AG04449 (cell line): ENCODE measurements at regions not wholly inside any gene's neighbourhood (a gene's known extent, or its start where the extent isn't known, plus 50 kb on each side); places are given as distances from the start of the nearest gene placed in this dataset.
"Not testable (repeated sequence)": the region's sequence is repeated elsewhere in the genome, so short reads cannot be mapped to it uniquely, and the experiment has no call there.

ENCODE experiments used
- CTCF ChIA-PET: fragments of 350-600 bp; formaldehyde crosslinking; extraction: SDS; loops from one replicate; lab custom pipeline; 2021; ENCODE audit warnings: antibody characterized with exemption; lab: Yijun Ruan, JAX
- POLR2A ChIA-PET: fragments of 400-600, 350-600 bp; formaldehyde crosslinking; extraction: SDS; loops from one replicate; lab custom pipeline; 2020; ENCODE audit warnings: antibody characterized with exemption, inconsistent platforms; lab: Yijun Ruan, JAX
- DNase-seq: peaks from one replicate; pipeline ENCODE4 v3.0.0-alpha.2; 2010; ENCODE audit warnings: low read depth, low spot score
- H3K4me3 ChIP-seq: 2 replicates; pipeline ENCODE4 v1.5.1; 2011; ENCODE audit warnings: low read depth, mild to moderate bottlenecking, control low read depth, low read length
- TF ChIP-seq, protein P1 (sequence below): IDR thresholded peaks from one replicate; pipeline ENCODE4 v1.5.1; 2011; ENCODE audit warnings: mild to moderate bottlenecking, moderate library complexity, low read length, control low read depth, inconsistent platforms; ENCODE audit not compliant: insufficient read depth; ENCODE audit errors: missing control alignments

- ChIA-PET CTCF (interaction anchor here (0.7 to 1.9 kb wide), 2 partner anchors 10 to 30 kb away, joined by 3 to 6 read pairs; no protein-coding TSS in a partner anchor), POLR2A (interaction anchor here (0.6 kb wide), 1 partner anchor 285 kb away, joined by 3 read pairs; no protein-coding TSS in a partner anchor)
- DNase-seq: no peak
- no peak overlapping the region for H3K4me3 ChIP-seq
- TF ChIP-seq, protein P1, sequence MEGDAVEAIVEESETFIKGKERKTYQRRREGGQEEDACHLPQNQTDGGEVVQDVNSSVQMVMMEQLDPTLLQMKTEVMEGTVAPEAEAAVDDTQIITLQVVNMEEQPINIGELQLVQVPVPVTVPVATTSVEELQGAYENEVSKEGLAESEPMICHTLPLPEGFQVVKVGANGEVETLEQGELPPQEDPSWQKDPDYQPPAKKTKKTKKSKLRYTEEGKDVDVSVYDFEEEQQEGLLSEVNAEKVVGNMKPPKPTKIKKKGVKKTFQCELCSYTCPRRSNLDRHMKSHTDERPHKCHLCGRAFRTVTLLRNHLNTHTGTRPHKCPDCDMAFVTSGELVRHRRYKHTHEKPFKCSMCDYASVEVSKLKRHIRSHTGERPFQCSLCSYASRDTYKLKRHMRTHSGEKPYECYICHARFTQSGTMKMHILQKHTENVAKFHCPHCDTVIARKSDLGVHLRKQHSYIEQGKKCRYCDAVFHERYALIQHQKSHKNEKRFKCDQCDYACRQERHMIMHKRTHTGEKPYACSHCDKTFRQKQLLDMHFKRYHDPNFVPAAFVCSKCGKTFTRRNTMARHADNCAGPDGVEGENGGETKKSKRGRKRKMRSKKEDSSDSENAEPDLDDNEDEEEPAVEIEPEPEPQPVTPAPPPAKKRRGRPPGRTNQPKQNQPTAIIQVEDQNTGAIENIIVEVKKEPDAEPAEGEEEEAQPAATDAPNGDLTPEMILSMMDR: no peak
Observed at GRCh38 chr1:244302876-244303609, 148.7 kb downstream of the ADSS2 start.

GRCh38 chr1:244303610-244303969 is 148.1 kb downstream of the ADSS2 start:
- TF ChIP-seq, protein P1: no peak
- no peak for DNase-seq
- POLR2A ChIA-PET: no interaction called here
- no peak overlapping the region for H3K4me3 ChIP-seq
- CTCF ChIA-PET: interaction anchor here (1.9 kb wide), 1 partner anchor 30 kb away, joined by 6 read pairs; no protein-coding TSS in a partner anchor

DNA sequence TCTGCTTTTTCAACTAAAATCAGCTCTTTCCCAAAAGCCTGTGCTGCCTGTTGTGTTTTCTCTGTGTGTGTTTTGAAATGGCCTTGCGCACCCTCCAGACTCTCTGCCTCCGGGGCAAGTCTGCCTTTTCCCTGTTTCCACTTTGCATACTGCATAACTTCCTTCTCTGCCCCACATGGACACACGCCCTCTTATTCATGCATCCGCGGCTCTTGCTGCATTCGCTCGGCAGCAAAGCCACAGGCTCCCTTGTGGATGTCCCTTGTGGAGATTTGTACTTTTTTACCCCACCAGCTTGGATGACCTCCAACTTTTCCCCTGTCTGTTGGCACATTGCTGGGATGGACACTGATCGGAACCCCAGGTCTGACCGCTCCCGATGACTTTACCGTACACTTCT is 147.6 kb downstream of the ADSS2 start:
- no peak overlapping the region for H3K4me3 ChIP-seq
- ChIA-PET CTCF (interaction anchor here (1.9 kb wide), 1 partner anchor 31 kb away, joined by 6 read pairs; no protein-coding TSS in a partner anchor), POLR2A (no interaction called here)
- DNase-seq: no peak
- TF ChIP-seq, protein P1: no peak

DNA sequence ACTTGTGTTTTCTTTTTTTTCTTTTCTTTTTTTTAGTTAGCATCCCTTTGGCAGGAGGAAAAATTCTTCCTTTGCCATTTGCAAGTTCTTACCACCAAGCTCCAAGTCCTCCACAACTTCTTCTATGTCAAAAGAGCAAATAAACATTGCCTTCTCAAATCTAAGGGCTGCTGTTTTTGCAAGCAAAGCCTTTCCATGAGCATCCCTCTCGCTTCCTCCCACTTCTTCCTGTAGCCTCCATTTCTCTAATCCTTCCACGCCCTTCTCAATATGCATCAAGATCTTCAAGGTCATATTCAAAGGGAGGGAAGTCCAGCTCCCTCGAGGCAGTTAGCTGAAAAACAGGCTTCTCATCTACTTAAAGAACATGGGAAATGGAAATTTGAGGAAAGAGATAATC is 147.1 kb downstream of the ADSS2 start:
- no peak overlapping the region for H3K4me3 ChIP-seq
- TF ChIP-seq, protein P1: no peak
- ChIA-PET CTCF (no interaction called here), POLR2A (no interaction called here)
- DNase-seq: no peak

GRCh38 chr1:244305776-244306341 is 145.8 kb downstream of the ADSS2 start:
- DNase-seq: no peak
- TF ChIP-seq, protein P1: no peak
- ChIA-PET CTCF (no interaction called here), POLR2A (no interaction called here)
- H3K4me3 ChIP-seq: no peak overlapping the region

- CTCF ChIA-PET: no interaction called here
- TF ChIP-seq, protein P1: no peak
- POLR2A ChIA-PET: no interaction called here
- H3K4me3 ChIP-seq: no peak overlapping the region
- DNase-seq: no peak
Observed at GRCh38 chr1:244306544-244306943, 145.2 kb downstream of the ADSS2 start.

DNA sequence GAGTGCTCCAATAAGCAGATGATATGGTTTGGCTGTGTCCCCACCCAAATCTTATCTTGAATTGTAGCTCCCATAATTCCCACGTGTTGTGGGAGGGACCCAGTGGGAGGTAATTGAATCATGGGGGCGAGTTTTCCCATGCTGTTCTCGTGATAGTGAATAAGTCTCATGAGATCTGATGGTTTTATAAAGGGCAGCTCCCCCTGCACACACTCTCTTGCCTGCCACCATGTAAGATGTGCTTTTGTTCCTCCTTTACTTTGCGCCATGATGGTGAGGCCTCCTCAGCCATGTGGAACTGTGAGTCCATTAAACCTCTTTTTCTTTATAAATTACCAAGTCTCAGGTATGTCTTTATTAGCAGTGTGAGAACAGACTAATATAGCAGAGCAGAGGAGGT is 142.5 kb downstream of the ADSS2 start:
- DNase-seq, POLR2A ChIA-PET, H3K4me3 ChIP-seq: not testable (repeated sequence)
- CTCF ChIA-PET: interaction anchor here (1.1 kb wide), 1 partner anchor 10 kb away, joined by 4 read pairs; no protein-coding TSS in a partner anchor
